ENCODE measurements at regions not wholly inside any gene's neighbourhood (a gene's known extent, or its start where the extent isn't known, plus 50 kb on each side); places are given as distances from the start of the nearest gene placed in this dataset.

DNA sequence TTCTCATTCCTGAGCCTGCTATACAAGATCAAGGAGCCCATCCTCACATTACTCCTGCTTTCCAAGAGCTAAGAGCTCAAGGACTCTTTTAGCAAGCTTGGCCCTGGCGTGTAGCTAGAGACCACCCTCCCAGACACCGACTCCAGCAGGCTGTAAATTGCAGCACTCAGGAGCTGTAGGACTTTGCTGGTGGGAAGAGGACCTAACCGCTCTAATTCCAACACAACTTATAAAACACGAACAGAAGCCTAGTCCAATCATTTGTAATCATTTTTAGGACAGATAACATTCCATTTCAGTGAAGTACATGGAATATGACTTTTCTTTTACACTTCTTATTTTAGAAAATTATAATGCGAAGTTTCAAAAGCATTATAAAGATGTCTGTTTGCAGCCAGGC is 219.9 kb downstream of the NXNL2 start:
- ChIA-PET POLR2A (no interaction called here), CTCF (interaction anchor here (1.2 kb wide), 1 partner anchor 94 kb away, joined by 3 read pairs; no protein-coding TSS in a partner anchor)
- Mint-ChIP-seq H3K27ac (no peak overlapping the region), H3K4me1 (peaks cover 5% of the 10 kb centered on the region; the same call in 1 of the 2 replicates), H3K4me3 (no peak overlapping the region), H3K36me3 (peaks cover 5% of the 10 kb centered on the region; the same call in 1 of the 2 replicates), H3K27me3 (ENCODE audit: low read depth) (no peaks in the 10 kb centered on the region), H3K9me3 (peaks cover 15% of the 10 kb centered on the region)
- ATAC-seq (no peak), DNase-seq (ENCODE audit: low spot score) (no peak)
- TF ChIP-seq SMAD4 (CRISPR knock-in tag; IDR thresholded peaks at IDR 0.05): no peak
- no peak for TF ChIP-seq FOXP1 (CRISPR knock-in tag; IDR thresholded peaks at IDR 0.05; ENCODE audit: borderline replicate concordance)
- TF ChIP-seq, protein P1, sequence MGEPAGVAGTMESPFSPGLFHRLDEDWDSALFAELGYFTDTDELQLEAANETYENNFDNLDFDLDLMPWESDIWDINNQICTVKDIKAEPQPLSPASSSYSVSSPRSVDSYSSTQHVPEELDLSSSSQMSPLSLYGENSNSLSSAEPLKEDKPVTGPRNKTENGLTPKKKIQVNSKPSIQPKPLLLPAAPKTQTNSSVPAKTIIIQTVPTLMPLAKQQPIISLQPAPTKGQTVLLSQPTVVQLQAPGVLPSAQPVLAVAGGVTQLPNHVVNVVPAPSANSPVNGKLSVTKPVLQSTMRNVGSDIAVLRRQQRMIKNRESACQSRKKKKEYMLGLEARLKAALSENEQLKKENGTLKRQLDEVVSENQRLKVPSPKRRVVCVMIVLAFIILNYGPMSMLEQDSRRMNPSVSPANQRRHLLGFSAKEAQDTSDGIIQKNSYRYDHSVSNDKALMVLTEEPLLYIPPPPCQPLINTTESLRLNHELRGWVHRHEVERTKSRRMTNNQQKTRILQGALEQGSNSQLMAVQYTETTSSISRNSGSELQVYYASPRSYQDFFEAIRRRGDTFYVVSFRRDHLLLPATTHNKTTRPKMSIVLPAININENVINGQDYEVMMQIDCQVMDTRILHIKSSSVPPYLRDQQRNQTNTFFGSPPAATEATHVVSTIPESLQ (CRISPR knock-in tag; IDR thresholded peaks at IDR 0.05): no peak
- TF ChIP-seq ZNF416 (CRISPR knock-in tag; IDR thresholded peaks at IDR 0.05): no peak
- no peak for TF ChIP-seq JUN (CRISPR knock-in tag; IDR thresholded peaks at IDR 0.05)
- TF ChIP-seq SP1 (CRISPR knock-in tag; conservative IDR thresholded peaks at IDR 0.05): no peak
- no peak for TF ChIP-seq FOXK1 (CRISPR knock-in tag; IDR thresholded peaks at IDR 0.05)
- no peak for TF ChIP-seq ESRRA (CRISPR knock-in tag; IDR thresholded peaks at IDR 0.05; ENCODE audit: borderline replicate concordance)
- no peak for TF ChIP-seq MXD4 (CRISPR knock-in tag; IDR thresholded peaks at IDR 0.05; ENCODE audit: borderline replicate concordance)
- TF ChIP-seq, protein P2, sequence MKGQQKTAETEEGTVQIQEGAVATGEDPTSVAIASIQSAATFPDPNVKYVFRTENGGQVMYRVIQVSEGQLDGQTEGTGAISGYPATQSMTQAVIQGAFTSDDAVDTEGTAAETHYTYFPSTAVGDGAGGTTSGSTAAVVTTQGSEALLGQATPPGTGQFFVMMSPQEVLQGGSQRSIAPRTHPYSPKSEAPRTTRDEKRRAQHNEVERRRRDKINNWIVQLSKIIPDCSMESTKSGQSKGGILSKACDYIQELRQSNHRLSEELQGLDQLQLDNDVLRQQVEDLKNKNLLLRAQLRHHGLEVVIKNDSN (CRISPR knock-in tag; IDR thresholded peaks at IDR 0.05): no peak
- no peak for TF ChIP-seq ZNF219 (CRISPR knock-in tag; IDR thresholded peaks at IDR 0.05; ENCODE audit: borderline replicate concordance)
- no peak for TF ChIP-seq TCF7 (CRISPR knock-in tag; IDR thresholded peaks at IDR 0.05; ENCODE audit: low read depth)
- TF ChIP-seq SOX15 (CRISPR knock-in tag; IDR thresholded peaks at IDR 0.05): no peak
- no peak for TF ChIP-seq ATF1 (CRISPR knock-in tag; IDR thresholded peaks at IDR 0.05)
- TF ChIP-seq, protein P3, sequence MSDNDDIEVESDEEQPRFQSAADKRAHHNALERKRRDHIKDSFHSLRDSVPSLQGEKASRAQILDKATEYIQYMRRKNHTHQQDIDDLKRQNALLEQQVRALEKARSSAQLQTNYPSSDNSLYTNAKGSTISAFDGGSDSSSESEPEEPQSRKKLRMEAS (CRISPR knock-in tag; IDR thresholded peaks at IDR 0.05): no peak
- TF ChIP-seq NFE2L1 (CRISPR knock-in tag; IDR thresholded peaks at IDR 0.05): no peak
- no peak for TF ChIP-seq ZNF138 (CRISPR knock-in tag; conservative IDR thresholded peaks at IDR 0.05)
- TF ChIP-seq, protein P4, sequence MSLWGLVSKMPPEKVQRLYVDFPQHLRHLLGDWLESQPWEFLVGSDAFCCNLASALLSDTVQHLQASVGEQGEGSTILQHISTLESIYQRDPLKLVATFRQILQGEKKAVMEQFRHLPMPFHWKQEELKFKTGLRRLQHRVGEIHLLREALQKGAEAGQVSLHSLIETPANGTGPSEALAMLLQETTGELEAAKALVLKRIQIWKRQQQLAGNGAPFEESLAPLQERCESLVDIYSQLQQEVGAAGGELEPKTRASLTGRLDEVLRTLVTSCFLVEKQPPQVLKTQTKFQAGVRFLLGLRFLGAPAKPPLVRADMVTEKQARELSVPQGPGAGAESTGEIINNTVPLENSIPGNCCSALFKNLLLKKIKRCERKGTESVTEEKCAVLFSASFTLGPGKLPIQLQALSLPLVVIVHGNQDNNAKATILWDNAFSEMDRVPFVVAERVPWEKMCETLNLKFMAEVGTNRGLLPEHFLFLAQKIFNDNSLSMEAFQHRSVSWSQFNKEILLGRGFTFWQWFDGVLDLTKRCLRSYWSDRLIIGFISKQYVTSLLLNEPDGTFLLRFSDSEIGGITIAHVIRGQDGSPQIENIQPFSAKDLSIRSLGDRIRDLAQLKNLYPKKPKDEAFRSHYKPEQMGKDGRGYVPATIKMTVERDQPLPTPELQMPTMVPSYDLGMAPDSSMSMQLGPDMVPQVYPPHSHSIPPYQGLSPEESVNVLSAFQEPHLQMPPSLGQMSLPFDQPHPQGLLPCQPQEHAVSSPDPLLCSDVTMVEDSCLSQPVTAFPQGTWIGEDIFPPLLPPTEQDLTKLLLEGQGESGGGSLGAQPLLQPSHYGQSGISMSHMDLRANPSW (CRISPR knock-in tag; conservative IDR thresholded peaks at IDR 0.05; ENCODE audit: low read depth): no peak
- no peak for TF ChIP-seq TEAD4 (CRISPR knock-in tag; IDR thresholded peaks at IDR 0.05)
- no peak for TF ChIP-seq PRRX2 (CRISPR knock-in tag; IDR thresholded peaks at IDR 0.05)

DNA sequence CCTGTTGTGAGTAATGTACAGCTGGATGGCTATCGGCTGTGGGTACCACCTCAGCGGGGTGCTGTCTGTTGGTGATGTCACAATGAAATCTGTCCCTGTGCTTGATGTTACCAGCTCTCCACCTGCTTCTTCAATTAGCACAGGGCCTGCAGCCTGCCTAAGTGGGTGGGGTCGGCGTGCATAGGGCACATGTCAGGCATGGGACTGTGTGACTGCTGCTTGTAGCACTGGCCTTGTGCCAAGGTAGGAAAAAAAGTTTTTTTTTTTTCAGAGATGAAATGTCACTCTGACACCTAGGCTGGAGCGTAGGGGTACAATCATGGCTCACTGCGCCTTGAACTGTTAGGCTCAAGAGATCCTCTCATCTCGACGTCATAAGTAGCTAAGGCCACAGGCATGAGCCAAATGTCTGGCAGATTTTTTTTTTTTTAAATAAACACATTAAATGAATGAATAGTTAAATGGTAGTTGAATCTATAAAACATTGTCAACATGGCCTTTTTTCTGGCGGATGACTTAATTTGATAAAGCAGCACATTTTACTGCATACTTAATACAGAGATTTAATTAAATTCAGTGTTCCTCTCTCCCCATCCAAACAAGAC is 222.5 kb downstream of the NXNL2 start:
- H3K27ac Mint-ChIP-seq: no peak overlapping the region
- H3K9me3 Mint-ChIP-seq: no peaks in the 10 kb centered on the region
- POLR2A ChIA-PET: no interaction called here
- peaks cover 5% of the 10 kb centered on the region; the same call in 1 of the 2 replicates for H3K4me1 Mint-ChIP-seq
- TF ChIP-seq CBFB (CRISPR knock-in tag; IDR thresholded peaks at IDR 0.05; ENCODE audit: low read depth) (no peak), ZNF396 (CRISPR knock-in tag; IDR thresholded peaks at IDR 0.05; ENCODE audit: borderline replicate concordance) (no peak), MXD4 (CRISPR knock-in tag; IDR thresholded peaks at IDR 0.05; ENCODE audit: borderline replicate concordance) (no peak), ELF4 (CRISPR knock-in tag; IDR thresholded peaks at IDR 0.05; ENCODE audit: low read depth) (no peak), NR3C1 (CRISPR knock-in tag; conservative IDR thresholded peaks at IDR 0.05; ENCODE audit: low read depth) (no peak), EMX1 (CRISPR knock-in tag; IDR thresholded peaks at IDR 0.05) (no peak), CREB1 (CRISPR knock-in tag; IDR thresholded peaks at IDR 0.05) (no peak)
- TF ChIP-seq, protein P5, sequence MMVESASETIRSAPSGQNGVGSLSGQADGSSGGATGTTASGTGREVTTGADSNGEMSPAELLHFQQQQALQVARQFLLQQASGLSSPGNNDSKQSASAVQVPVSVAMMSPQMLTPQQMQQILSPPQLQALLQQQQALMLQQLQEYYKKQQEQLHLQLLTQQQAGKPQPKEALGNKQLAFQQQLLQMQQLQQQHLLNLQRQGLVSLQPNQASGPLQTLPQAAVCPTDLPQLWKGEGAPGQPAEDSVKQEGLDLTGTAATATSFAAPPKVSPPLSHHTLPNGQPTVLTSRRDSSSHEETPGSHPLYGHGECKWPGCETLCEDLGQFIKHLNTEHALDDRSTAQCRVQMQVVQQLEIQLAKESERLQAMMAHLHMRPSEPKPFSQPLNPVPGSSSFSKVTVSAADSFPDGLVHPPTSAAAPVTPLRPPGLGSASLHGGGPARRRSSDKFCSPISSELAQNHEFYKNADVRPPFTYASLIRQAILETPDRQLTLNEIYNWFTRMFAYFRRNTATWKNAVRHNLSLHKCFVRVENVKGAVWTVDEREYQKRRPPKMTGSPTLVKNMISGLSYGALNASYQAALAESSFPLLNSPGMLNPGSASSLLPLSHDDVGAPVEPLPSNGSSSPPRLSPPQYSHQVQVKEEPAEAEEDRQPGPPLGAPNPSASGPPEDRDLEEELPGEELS (CRISPR knock-in tag; IDR thresholded peaks at IDR 0.05): no peak
- H3K4me3 Mint-ChIP-seq: no peak overlapping the region
- CTCF ChIA-PET: no interaction called here
- no peaks in the 10 kb centered on the region; the same call in 1 of the 2 replicates for H3K27me3 Mint-ChIP-seq (ENCODE audit: low read depth)
- H3K36me3 Mint-ChIP-seq: no peaks in the 10 kb centered on the region
- ATAC-seq (no peak), DNase-seq (ENCODE audit: low spot score) (no peak)

All from WTC11 (cell line).